ENCODE measurements at regions not wholly inside any gene's neighbourhood (a gene's known extent, or its start where the extent isn't known, plus 50 kb on each side); places are given as distances from the start of the nearest gene placed in this dataset.
"Not testable (repeated sequence)": the region's sequence is repeated elsewhere in the genome, so short reads cannot be mapped to it uniquely, and the experiment has no call there.

DNA sequence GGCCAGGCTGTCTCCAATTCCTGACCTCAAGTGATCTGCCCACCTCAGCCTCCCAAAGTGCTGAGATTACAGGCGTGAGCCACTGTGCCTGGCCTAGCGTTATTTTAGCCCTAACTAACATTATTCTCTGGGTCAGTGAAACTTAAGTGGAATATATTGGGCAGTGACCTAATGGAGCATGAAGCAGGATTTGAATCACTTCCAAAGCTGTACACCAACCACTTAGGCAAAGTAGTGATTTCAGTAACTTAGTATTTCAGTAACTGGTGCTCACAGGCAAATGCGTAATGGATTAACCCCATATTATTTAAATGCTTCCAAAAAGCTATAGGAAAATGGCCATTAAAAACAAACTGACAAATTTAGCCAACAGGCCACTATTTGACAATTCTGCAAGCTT, 142.6 kb downstream of the FAM72B start:
- TF ChIP-seq CTCF (IDR thresholded peaks at IDR 0.05; ENCODE audit: poor library complexity, severe bottlenecking); POLR2AphosphoS5 (IDR thresholded peaks at IDR 0.05); EZH2 (IDR thresholded peaks at IDR 0.05; ENCODE audit: borderline replicate concordance, insufficient read depth, low read length, poor library complexity, severe bottlenecking); MXI1 (conservative IDR thresholded peaks at IDR 0.05; ENCODE audit: poor library complexity, severe bottlenecking); RAD21 (conservative IDR thresholded peaks at IDR 0.05); TAF1 (IDR thresholded peaks at IDR 0.05; ENCODE audit: low read depth): not testable (repeated sequence)
